Loucy (cell line): ENCODE measurements at regions not wholly inside any gene's neighbourhood (a gene's known extent, or its start where the extent isn't known, plus 50 kb on each side); places are given as distances from the start of the nearest gene placed in this dataset.

ENCODE experiments used
- H2AFZ ChIP-seq: fragments of 200-600 bp; sonication (generic); 2 replicates; pipeline ENCODE4 v1.6.0; 2016; ENCODE audit warnings: antibody characterized with exemption, mild to moderate bottlenecking, low read length, moderate library complexity
- H3F3A ChIP-seq: fragments of 200-600 bp; 2 replicates; pipeline ENCODE4 v1.6.0; 2016; ENCODE audit warnings: antibody characterized with exemption, low read depth, mild to moderate bottlenecking
- H3K27me3 ChIP-seq: fragments of 200-600 bp; sonication (generic); 2 replicates; pipeline ENCODE4 v1.6.1; 2014; ENCODE audit warnings: low read length, mild to moderate bottlenecking; ENCODE audit not compliant: insufficient read depth, poor library complexity, severe bottlenecking
- H3K36me3 ChIP-seq: fragments of 200-600 bp; sonication (generic); 2 replicates; pipeline ENCODE4 v1.6.1; 2016; ENCODE audit warnings: low read length; ENCODE audit not compliant: insufficient read depth
- H3K4me1 ChIP-seq: fragments of 200-600 bp; sonication (generic); 2 replicates; pipeline ENCODE4 v1.5.1; 2014; ENCODE audit warnings: low read length, mild to moderate bottlenecking; ENCODE audit not compliant: insufficient read depth, poor library complexity, severe bottlenecking
- H3K4me2 ChIP-seq: fragments of 200-600 bp; sonication (generic); 2 replicates; pipeline ENCODE4 v1.6.0; 2014; ENCODE audit warnings: antibody characterized with exemption, low read length, low read depth, mild to moderate bottlenecking; ENCODE audit not compliant: poor library complexity, severe bottlenecking
- H3K4me3 ChIP-seq: fragments of 200-600 bp; sonication (generic); 2 replicates; pipeline ENCODE4 v1.5.1; 2014; ENCODE audit warnings: low read length, mild to moderate bottlenecking, mixed read lengths; ENCODE audit not compliant: poor library complexity, severe bottlenecking
- H3K79me2 ChIP-seq: fragments of 200-600 bp; sonication (generic); 2 replicates; pipeline ENCODE4 v1.6.1; 2014; ENCODE audit warnings: low read length; ENCODE audit not compliant: insufficient read depth
- H3K9ac ChIP-seq: fragments of 200-600 bp; sonication (generic); 2 replicates; pipeline ENCODE4 v1.6.0; 2014; ENCODE audit warnings: mild to moderate bottlenecking, low read depth, low read length, moderate library complexity; ENCODE audit not compliant: poor library complexity, severe bottlenecking
- H3K9me2 ChIP-seq: fragments of 200-600 bp; sonication (generic); replicated peaks from 2 replicates; pipeline ENCODE4 v1.6.1; 2016; ENCODE audit warnings: low read depth, low read length, mixed read lengths
- H3K9me3 ChIP-seq: fragments of 200-600 bp; sonication (generic); 2 replicates; pipeline ENCODE4 v1.6.1; 2014; ENCODE audit warnings: mild to moderate bottlenecking, antibody characterized with exemption, low read length, low read depth; ENCODE audit not compliant: insufficient read depth
- H4K20me1 ChIP-seq: fragments of 200-600 bp; sonication (generic); 2 replicates; pipeline ENCODE4 v1.6.0; 2014; ENCODE audit warnings: antibody characterized with exemption, low read length, mild to moderate bottlenecking; ENCODE audit not compliant: insufficient read depth, poor library complexity, severe bottlenecking
- CTCF ChIP-seq: fragments of 200-600 bp; sonication (generic); conservative IDR thresholded peaks from 2 replicates; pipeline ENCODE4 v1.5.1; 2014; ENCODE audit warnings: mild to moderate bottlenecking, antibody characterized with exemption, low read length
- EZH2phosphoT487 ChIP-seq: fragments of 200-600 bp; IDR thresholded peaks from 2 replicates; pipeline ENCODE4 v1.6.1; 2018; ENCODE audit warnings: antibody characterized with exemption, mild to moderate bottlenecking, moderate library complexity, borderline replicate concordance

DNA sequence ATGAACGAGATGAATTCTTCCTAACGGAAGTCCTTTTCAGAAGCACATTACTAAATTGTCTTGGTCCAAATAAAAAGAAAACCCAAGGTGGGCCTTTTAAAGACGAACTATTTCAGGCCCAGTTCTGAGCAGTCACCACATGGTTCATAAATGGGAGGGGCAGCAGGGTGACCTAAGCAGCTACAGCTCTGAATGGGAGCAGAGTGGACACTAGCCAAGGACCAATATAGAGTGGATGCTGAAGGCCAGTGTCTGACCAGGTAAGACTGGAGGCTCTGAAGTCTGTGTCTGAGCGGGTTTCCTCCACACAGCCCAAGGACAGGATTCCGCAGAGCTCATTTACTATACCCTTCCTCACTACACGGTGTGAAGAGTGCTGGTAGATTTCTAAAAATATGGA lies 159.1 kb downstream of the TMEM26 start:
- H3K9ac ChIP-seq = no peak overlapping the region
- H3K4me3 ChIP-seq = no peak overlapping the region
- no peaks in the 10 kb centered on the region for H3K36me3 ChIP-seq
- peaks cover 5% of the 10 kb centered on the region; the same call in 1 of the 2 replicates for H3K9me3 ChIP-seq
- TF ChIP-seq CTCF (no peak), EZH2phosphoT487 (no peak)
- no peaks in the 10 kb centered on the region for H3K79me2 ChIP-seq
- no peaks in the 10 kb centered on the region for H4K20me1 ChIP-seq
- H3K9me2 ChIP-seq = no peaks in the 10 kb centered on the region
- H3F3A ChIP-seq = no peaks in the 10 kb centered on the region
- peaks cover 6% of the 10 kb centered on the region for H3K4me1 ChIP-seq
- H3K27me3 ChIP-seq = no peaks in the 10 kb centered on the region
- no peak overlapping the region for H2AFZ ChIP-seq
- H3K4me2 ChIP-seq = no peak overlapping the region

- TF ChIP-seq CTCF (no peak), EZH2phosphoT487 (no peak)
- Histone ChIP-seq H3K4me1 (peaks cover 24% of the 10 kb centered on the region), H3K27me3 (peaks cover 7% of the 10 kb centered on the region)
Observed at GRCh38 chr10:61289813-61290212, 163.4 kb downstream of the TMEM26 start.

GRCh38 chr10:61286686-61287085 lies 166.5 kb downstream of the TMEM26 start:
- H3K27me3 ChIP-seq = peaks cover 7% of the 10 kb centered on the region
- no peak overlapping the region for H3K9ac ChIP-seq
- H2AFZ ChIP-seq = no peak overlapping the region
- H3K9me2 ChIP-seq = no peaks in the 10 kb centered on the region
- H4K20me1 ChIP-seq = no peaks in the 10 kb centered on the region
- TF ChIP-seq EZH2phosphoT487 (peak; percentile 75), CTCF (no peak)
- peak overlapping the region; percentile 66 for H3K4me2 ChIP-seq
- no peaks in the 10 kb centered on the region for H3K79me2 ChIP-seq
- H3K4me3 ChIP-seq = peak overlapping the region; percentile 41
- no peaks in the 10 kb centered on the region for H3K36me3 ChIP-seq
- 0 out of 2 replicates have a peak, but pooled peaks cover 5% of the 10 kb centered on the region for H3K9me3 ChIP-seq
- peaks cover 6% of the 10 kb centered on the region; the same call in 1 of the 2 replicates for H3F3A ChIP-seq
- H3K4me1 ChIP-seq = peaks cover 24% of the 10 kb centered on the region

More at GRCh38 chr10:61289813-61290212, 163.4 kb downstream of the TMEM26 start:
- Histone ChIP-seq H3K79me2 (no peaks in the 10 kb centered on the region), H4K20me1 (no peaks in the 10 kb centered on the region), H3K4me3 (no peak overlapping the region), H3K9me3 (0 out of 2 replicates have a peak, but pooled peaks cover 5% of the 10 kb centered on the region), H3K9me2 (no peaks in the 10 kb centered on the region), H3K36me3 (no peaks in the 10 kb centered on the region), H2AFZ (no peak overlapping the region), H3K4me2 (no peak overlapping the region), H3F3A (peaks cover 6% of the 10 kb centered on the region; the same call in 1 of the 2 replicates), H3K9ac (no peak overlapping the region)
